HG02759 (cell line): ENCODE measurements at regions not wholly inside any gene's neighbourhood (a gene's known extent, or its start where the extent isn't known, plus 50 kb on each side); places are given as distances from the start of the nearest gene placed in this dataset.

Source experiments
- ATAC-seq: cut with Tn5 transposase; IDR thresholded peaks from one replicate; pipeline ENCODE4 v1.9.1; 2021; ENCODE audit warnings: mild to moderate bottlenecking, moderate library complexity; ENCODE audit not compliant: unreplicated experiment

- no peak for ATAC-seq
These were observed 1174.6 kb downstream of the CDH9 start for GRCh38 chr5:25863811-25864210.

- ATAC-seq: no peak
These were observed 1176.1 kb downstream of the CDH9 start for GRCh38 chr5:25862276-25862675.

- no peak for ATAC-seq
These were observed 1180.4 kb downstream of the CDH9 start for GRCh38 chr5:25858019-25858418.

- ATAC-seq: no peak
These were observed 1187.1 kb downstream of the CDH9 start for GRCh38 chr5:25851301-25851700.

- ATAC-seq: no peak
These were observed 1187.8 kb downstream of the CDH9 start for GRCh38 chr5:25850581-25850980.

GRCh38 chr5:25849270-25849669 lies 1189.1 kb downstream of the CDH9 start:
- no peak for ATAC-seq

- no peak for ATAC-seq
These were observed 1178.6 kb upstream of the CDH10 start for GRCh38 chr5:25823330-25823873.
